ENCODE measurements at regions not wholly inside any gene's neighbourhood (a gene's known extent, or its start where the extent isn't known, plus 50 kb on each side); places are given as distances from the start of the nearest gene placed in this dataset.

DNA sequence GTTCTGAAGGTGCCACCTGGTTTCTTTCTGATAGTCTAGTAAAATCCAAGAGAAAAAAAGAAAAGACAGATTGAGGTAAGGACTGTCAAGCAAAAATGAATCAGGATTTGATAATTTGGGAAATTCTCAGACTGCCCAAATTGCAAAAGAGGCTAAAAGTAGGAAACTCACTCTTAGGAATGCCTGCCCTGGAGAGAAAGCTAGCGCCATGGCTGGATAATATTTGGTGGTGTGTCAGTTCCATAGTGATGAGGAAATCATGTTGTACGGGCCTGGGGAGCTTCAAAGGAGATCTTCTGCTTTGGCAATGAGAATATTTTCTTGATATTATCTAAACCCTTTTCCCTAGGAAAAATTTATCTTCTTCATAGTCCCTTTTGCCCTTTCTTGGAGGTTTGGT is 1008.1 kb upstream of the SLC10A2 start:
- no peak for TF ChIP-seq CTCF (IDR thresholded peaks at IDR 0.05; ENCODE audit: poor library complexity)
- TF ChIP-seq EZH2 (IDR thresholded peaks at IDR 0.05; ENCODE audit: borderline replicate concordance), result no peak

Data from hepatocyte (in vitro differentiated cells).